LHCN-M2 (cell line): ENCODE measurements at regions not wholly inside any gene's neighbourhood (a gene's known extent, or its start where the extent isn't known, plus 50 kb on each side); places are given as distances from the start of the nearest gene placed in this dataset.
A peak's percentile ranks its signal among the peaks of the same experiment; 100 is the strongest.

ENCODE experiments used
- DNase-seq: peaks from one replicate; pipeline ENCODE4 v3.0.0-alpha.2; 2012; ENCODE audit warnings: low read depth

DNA sequence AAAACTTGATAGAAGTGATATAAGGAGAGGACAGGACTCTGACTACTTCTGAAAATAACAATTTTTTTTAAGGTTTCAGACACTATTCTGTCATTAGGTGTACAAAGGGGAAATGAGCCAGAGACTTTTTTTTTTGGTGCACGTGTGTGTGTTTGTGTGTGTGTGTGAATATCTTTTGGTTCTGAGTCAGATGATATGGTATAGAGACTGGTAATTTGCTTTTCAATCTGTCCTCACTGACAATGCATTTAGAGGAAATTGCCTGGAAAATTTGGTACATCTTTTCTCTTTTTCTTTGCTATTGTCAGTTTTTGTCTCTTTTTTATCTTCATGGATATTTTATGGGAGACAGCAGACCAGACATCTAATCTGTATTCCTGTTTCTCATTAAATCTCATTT lies 59.3 kb downstream of the DDIT4L start:
- DNase-seq: no peak

GRCh38 chr4:100130491-100130890 lies 59.8 kb downstream of the DDIT4L start:
- DNase-seq: no peak

- DNase-seq: no peak
Observed at GRCh38 chr4:100129774-100130173, 60.5 kb downstream of the DDIT4L start.

DNA sequence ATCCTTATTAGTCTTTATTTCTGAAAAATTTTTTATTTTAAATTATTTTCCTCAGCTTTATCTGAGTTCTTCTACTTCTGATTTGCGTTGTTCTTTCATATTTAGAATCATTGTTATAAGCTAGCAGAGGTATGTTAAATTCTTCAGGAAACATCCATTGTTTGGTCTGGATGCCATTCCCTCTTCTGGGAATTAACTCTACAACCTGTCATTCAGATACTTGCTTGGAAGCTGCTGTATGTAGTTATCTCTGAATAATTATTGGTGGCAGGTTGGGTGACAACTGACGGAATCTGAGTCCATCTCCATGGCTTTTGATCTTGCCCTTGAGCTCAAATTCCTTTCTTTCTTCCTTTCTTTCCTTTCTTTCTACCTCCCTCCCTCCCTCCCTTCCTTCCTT lies 61.9 kb downstream of the DDIT4L start:
- no peak for DNase-seq

- DNase-seq: no peak
Observed at GRCh38 chr4:100124715-100125114, 65.6 kb downstream of the DDIT4L start.

GRCh38 chr4:100118181-100118580 lies 72.1 kb downstream of the DDIT4L start:
- DNase-seq: peak; percentile 35

GRCh38 chr4:100117750-100118149 lies 72.5 kb downstream of the DDIT4L start:
- DNase-seq: no peak

DNA sequence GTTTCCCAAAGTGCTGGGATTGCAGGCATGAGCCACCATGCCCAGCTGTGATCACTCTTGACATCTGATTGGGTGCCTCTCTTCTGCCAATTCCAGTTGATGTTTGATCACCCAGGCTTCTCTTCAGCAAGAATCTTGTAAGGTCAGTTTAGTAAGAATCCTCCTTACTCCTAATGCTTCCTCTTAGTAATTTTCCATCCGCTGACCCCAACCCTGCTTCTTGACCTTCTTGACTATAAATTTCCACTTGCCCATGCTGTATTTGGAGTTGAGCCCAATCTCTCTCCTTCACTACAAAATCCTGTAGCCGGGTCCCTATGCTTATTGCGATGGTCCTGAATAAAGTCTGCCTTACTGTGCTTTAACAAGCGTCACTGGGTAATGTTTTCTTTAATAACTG lies 75.4 kb downstream of the DDIT4L start:
- DNase-seq: no peak

DNA sequence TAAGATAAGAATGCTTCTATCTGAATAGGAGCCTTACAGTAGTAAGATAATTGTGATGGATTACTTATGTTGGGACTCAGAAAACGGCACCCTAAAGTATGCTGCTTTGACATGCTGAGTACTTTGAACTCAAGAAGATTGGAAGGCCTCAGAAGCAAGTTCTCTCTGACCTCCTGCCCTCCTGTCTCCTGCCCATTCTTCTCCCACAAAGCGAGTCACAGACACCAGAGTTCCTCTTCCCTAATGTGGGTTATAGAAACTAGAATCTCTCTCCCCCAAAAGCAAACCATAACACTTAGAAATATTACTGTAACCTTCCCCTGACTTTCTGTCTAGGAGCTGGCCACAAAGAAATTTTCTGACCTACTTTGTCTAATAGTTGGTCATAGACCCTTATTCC lies 76.5 kb downstream of the DDIT4L start:
- DNase-seq: no peak

DNA sequence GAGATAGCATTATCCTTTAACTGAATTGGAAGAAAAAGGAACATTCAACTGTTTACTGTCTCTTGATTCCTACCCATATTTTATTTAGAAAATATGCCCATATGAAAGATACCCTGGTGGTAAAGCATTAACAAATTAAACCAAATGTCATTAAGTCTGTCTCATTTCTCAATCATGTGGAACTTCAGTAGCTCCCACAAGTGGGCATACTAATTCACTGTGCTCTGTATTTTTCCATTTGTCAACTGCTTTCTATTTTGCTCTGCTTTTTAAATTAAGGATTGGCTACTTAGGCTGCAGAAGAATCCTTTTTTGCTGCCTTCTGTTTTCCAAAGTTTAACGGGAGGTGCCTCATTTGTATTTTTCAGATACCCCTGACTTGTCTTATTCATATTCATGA lies 77.2 kb downstream of the DDIT4L start:
- no peak for DNase-seq

GRCh38 chr4:100109921-100110320 lies 80.3 kb downstream of the DDIT4L start:
- DNase-seq: no peak

DNA sequence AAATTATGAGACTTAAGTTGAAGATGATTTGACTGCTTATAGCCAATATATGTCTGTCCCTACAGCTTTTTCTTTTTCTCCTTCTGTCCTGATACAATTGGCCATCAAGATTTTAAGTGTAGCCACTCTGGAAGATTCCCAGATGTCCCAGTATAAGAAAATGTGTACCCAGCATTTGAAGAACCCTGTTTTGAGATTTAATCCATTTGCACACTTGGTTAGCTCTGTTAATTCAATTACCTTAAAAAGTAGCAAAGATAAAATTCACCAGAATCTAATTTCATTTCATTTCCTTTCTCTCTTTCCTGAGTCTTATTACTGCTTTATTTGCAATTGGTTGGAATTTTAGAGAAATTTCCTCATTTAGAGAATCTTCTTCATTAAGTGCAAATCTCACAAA lies 81.4 kb downstream of the DDIT4L start:
- no peak for DNase-seq

- no peak for DNase-seq
Observed at GRCh38 chr4:100106982-100107381, 83.3 kb downstream of the DDIT4L start.

- peak; percentile 19 for DNase-seq
Observed at GRCh38 chr4:100103671-100104070, 86.6 kb downstream of the DDIT4L start.

DNA sequence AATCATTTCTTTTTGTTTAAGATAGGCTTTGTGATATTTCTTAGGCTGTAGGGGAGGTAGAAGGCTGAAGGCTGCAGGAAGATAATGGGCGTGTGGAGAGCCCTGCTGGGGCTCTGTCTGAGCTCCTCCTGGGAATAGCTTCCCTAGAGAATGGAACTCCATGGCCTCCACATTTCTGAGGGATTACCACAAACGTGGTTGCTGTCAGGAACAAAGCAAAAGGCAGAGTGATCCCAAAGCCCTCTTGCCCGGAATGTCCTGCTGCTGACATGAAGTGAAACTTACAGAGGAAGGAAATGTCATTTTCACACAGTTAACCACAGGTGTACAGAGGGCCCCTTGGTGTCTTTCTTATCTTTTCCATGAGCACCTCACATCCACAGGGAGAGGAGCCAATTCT lies 89.3 kb downstream of the DDIT4L start:
- DNase-seq: no peak

- no peak for DNase-seq
Observed at GRCh38 chr4:100099746-100100145, 90.5 kb downstream of the DDIT4L start.

DNA sequence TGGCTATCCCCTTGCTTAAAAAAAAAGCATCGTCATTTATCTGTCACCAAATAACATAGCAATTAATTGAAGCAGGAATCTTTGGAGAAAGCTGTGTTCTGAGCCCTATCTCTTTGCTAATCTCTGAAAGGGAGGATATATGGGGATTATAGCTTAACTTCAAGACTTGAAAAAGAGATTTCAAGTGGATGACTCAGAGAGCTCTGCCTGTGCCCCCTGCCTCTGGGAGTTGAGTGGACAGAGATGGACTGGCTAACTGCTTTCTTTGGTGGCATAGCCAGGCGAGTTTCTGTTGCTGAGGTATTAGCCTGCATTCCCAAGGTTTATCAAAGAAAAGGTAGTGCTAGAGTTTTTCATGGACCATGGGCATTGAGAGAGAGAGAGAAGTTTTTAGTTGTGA lies 91.6 kb downstream of the DDIT4L start:
- DNase-seq: no peak

DNA sequence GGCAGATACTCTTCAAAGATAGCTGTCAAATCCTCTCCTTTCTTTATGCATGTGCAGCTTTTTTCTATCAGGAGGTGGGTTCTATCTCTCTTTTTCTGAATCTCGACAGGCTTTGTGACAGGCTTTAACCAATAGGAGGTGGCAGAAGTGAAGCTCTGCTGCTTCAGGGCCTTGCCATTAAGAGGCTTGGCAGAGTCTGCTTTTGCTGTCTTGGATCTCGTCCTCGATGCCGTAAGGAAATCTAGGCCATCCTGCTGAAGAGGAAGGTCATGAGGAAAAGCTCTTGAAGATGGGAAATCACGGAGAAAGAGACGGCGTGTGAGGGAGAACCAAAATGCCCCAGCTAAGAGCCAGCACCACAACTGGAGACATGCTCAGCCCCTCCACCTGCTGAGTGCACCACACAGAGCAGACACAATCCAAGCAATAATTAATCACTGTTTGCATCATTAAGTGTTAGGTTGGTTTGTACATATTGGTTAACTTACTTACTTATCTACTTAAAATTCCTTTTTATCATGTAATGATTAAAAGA lies 92.2 kb downstream of the DDIT4L start:
- no peak for DNase-seq

DNA sequence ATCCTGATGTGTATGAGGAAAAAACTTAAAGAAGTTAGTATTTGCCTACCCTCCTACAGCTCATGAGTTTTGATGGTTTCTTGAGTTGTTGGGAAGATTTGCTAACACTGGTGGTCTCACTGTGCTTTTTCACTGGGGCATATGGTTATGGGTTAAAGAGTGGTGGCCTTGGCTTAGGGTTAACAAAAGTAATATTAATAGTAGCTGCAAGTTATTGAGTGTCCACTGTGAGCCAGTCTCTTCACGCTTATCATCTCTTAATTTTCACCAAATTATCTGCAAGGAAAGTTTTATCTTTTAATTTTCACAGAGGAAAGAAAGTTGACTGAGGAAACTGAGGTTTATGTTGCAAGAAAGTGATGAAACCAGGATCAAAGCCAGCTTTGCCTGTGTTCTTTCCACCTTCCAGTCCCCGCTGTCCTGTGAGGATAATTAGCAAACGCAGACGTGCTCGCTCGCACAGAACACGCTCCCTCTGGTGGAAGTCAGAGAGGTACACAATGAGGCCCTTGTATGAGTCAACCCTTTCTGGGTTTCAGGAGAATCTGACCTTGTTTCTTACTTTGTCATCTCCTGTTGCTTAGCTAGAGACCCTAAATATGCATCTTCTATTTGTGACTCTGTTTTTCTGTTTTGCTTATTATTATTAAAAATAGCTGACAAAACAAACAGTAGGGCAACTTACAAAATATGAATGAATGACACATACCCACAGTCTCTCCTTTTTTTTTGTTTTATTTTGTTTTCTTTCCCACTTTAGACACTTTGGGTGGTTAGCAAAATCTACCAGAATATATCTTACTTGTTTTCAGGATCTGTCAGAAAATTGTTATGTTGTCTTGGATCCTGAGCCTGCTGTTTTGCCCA lies 94.3 kb downstream of the DDIT4L start:
- peak; percentile 74 for DNase-seq

GRCh38 chr4:100093091-100093866 lies 97.0 kb downstream of the DDIT4L start:
- DNase-seq: peak; percentile 78

DNA sequence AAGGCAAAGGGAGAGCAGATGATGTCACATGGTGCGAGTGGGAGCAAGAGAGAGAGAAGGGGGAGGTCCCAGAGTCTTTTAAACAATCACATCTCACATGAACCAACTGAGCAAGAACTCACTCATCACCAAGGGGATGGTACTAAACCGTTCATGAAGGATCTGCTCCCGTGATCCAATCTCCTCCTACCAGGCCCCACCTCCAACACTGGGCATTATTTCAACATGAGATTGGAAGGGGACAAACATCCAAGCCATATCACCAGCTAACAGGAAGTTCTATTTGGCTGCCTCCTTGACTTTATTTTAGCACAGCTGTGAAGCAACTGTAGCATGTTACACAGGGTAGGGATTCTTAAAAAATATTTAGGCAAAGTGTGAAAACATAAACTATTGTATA lies 102.5 kb downstream of the DDIT4L start:
- no peak for DNase-seq

- DNase-seq: no peak
Observed at GRCh38 chr4:100086766-100087431, 103.4 kb downstream of the DDIT4L start.
